ENCODE measurements at regions not wholly inside any gene's neighbourhood (a gene's known extent, or its start where the extent isn't known, plus 50 kb on each side); places are given as distances from the start of the nearest gene placed in this dataset.

- Histone ChIP-seq H4K20me1 (ENCODE audit: low read length) (no peaks in the 10 kb centered on the region), H3K9ac (ENCODE audit: low read length) (no peak overlapping the region), H3K27me3 (ENCODE audit: low read length) (no peaks in the 10 kb centered on the region), H3K9me2 (replicated peaks; ENCODE audit: low read length) (no peaks in the 10 kb centered on the region), H3K9me3 (ENCODE audit: low read length) (no peaks in the 10 kb centered on the region), H3K27ac (ENCODE audit: low read length) (no peak overlapping the region), H3K4me3 (ENCODE audit: low read length) (no peak overlapping the region), H3K79me2 (ENCODE audit: low read length) (no peaks in the 10 kb centered on the region), H3K4me2 (ENCODE audit: low read length) (no peak overlapping the region), H3K4me1 (ENCODE audit: insufficient read depth, low read length) (no peaks in the 10 kb centered on the region), H3K36me3 (ENCODE audit: low read depth, low read length) (no peaks in the 10 kb centered on the region), H3F3A (ENCODE audit: low read length, unreplicated experiment) (no peaks in the 10 kb centered on the region), H2AFZ (ENCODE audit: low read length) (no peak overlapping the region)
- TF ChIP-seq EZH2 (IDR thresholded peaks at IDR 0.05; ENCODE audit: low read length, unreplicated experiment): no peak
- TF ChIP-seq, protein P1, sequence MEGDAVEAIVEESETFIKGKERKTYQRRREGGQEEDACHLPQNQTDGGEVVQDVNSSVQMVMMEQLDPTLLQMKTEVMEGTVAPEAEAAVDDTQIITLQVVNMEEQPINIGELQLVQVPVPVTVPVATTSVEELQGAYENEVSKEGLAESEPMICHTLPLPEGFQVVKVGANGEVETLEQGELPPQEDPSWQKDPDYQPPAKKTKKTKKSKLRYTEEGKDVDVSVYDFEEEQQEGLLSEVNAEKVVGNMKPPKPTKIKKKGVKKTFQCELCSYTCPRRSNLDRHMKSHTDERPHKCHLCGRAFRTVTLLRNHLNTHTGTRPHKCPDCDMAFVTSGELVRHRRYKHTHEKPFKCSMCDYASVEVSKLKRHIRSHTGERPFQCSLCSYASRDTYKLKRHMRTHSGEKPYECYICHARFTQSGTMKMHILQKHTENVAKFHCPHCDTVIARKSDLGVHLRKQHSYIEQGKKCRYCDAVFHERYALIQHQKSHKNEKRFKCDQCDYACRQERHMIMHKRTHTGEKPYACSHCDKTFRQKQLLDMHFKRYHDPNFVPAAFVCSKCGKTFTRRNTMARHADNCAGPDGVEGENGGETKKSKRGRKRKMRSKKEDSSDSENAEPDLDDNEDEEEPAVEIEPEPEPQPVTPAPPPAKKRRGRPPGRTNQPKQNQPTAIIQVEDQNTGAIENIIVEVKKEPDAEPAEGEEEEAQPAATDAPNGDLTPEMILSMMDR (conservative IDR thresholded peaks at IDR 0.05; ENCODE audit: low read depth, low read length): peak; percentile 30; the same call in 1 of the 2 replicates
- TF ChIP-seq EZH2phosphoT487 (IDR thresholded peaks at IDR 0.05; ENCODE audit: borderline replicate concordance, low read length): no peak
- ATAC-seq (no peak), DNase-seq (peak; percentile 25)
- CTCF ChIA-PET: no interaction called here
- intact Hi-C loops (cut with micrococcal nuclease): loop anchor here (10.0 kb wide), 1 partner anchor 259 kb away; no protein-coding TSS in a partner anchor
- BruUV-seq (replicated peaks): no TSS peak
- POLR2A ChIA-PET (ENCODE audit: unreplicated experiment): no interaction called here
Measured at GRCh38 chr2:34353509-34354113, 754.5 kb upstream of the FAM98A start.

GRCh38 chr2:34349527-34349926, 750.4 kb upstream of the FAM98A start:
- H3K4me2 ChIP-seq (ENCODE audit: low read length): no peak overlapping the region
- no peak for ATAC-seq
- H3K9me3 ChIP-seq (ENCODE audit: low read length): no peaks in the 10 kb centered on the region
- H3K4me3 ChIP-seq (ENCODE audit: low read length): no peak overlapping the region
- no peaks in the 10 kb centered on the region for H3K36me3 ChIP-seq (ENCODE audit: low read depth, low read length)
- ChIA-PET POLR2A (ENCODE audit: unreplicated experiment) (no interaction called here), CTCF (no interaction called here)
- intact Hi-C loops (cut with micrococcal nuclease): no loop called here
- no peak overlapping the region for H3K9ac ChIP-seq (ENCODE audit: low read length)
- no peak for DNase-seq
- H4K20me1 ChIP-seq (ENCODE audit: low read length): no peaks in the 10 kb centered on the region
- H3K27ac ChIP-seq (ENCODE audit: low read length): no peak overlapping the region
- no TSS peak for BruUV-seq (replicated peaks)
- H2AFZ ChIP-seq (ENCODE audit: low read length): no peak overlapping the region
- TF ChIP-seq, protein P1 (conservative IDR thresholded peaks at IDR 0.05; ENCODE audit: low read depth, low read length): no peak
- TF ChIP-seq EZH2phosphoT487 (IDR thresholded peaks at IDR 0.05; ENCODE audit: borderline replicate concordance, low read length) (no peak), EZH2 (IDR thresholded peaks at IDR 0.05; ENCODE audit: low read length, unreplicated experiment) (no peak)
- H3K4me1 ChIP-seq (ENCODE audit: insufficient read depth, low read length): no peaks in the 10 kb centered on the region
- no peaks in the 10 kb centered on the region for H3K9me2 ChIP-seq (replicated peaks; ENCODE audit: low read length)
- no peaks in the 10 kb centered on the region for H3K27me3 ChIP-seq (ENCODE audit: low read length)
- H3F3A ChIP-seq (ENCODE audit: low read length, unreplicated experiment): no peaks in the 10 kb centered on the region
- no peaks in the 10 kb centered on the region for H3K79me2 ChIP-seq (ENCODE audit: low read length)

GRCh38 chr2:34345030-34345429, 745.9 kb upstream of the FAM98A start:
- Histone ChIP-seq H3K36me3 (ENCODE audit: low read depth, low read length) (no peaks in the 10 kb centered on the region), H2AFZ (ENCODE audit: low read length) (no peak overlapping the region), H3K4me1 (ENCODE audit: insufficient read depth, low read length) (no peaks in the 10 kb centered on the region), H3K27ac (ENCODE audit: low read length) (no peak overlapping the region), H3F3A (ENCODE audit: low read length, unreplicated experiment) (no peaks in the 10 kb centered on the region), H4K20me1 (ENCODE audit: low read length) (no peaks in the 10 kb centered on the region), H3K9me2 (replicated peaks; ENCODE audit: low read length) (no peaks in the 10 kb centered on the region), H3K27me3 (ENCODE audit: low read length) (no peaks in the 10 kb centered on the region), H3K9me3 (ENCODE audit: low read length) (no peaks in the 10 kb centered on the region), H3K4me3 (ENCODE audit: low read length) (no peak overlapping the region), H3K79me2 (ENCODE audit: low read length) (no peaks in the 10 kb centered on the region), H3K9ac (ENCODE audit: low read length) (no peak overlapping the region), H3K4me2 (ENCODE audit: low read length) (no peak overlapping the region)
- ChIA-PET CTCF (no interaction called here), POLR2A (ENCODE audit: unreplicated experiment) (no interaction called here)
- no TSS peak for BruUV-seq (replicated peaks)
- intact Hi-C loops (cut with micrococcal nuclease): no loop called here
- DNase-seq: no peak
- ATAC-seq: no peak
- TF ChIP-seq, protein P1 (conservative IDR thresholded peaks at IDR 0.05; ENCODE audit: low read depth, low read length): no peak
- TF ChIP-seq EZH2phosphoT487 (IDR thresholded peaks at IDR 0.05; ENCODE audit: borderline replicate concordance, low read length) (no peak), EZH2 (IDR thresholded peaks at IDR 0.05; ENCODE audit: low read length, unreplicated experiment) (no peak)
